ENCODE measurements at regions not wholly inside any gene's neighbourhood (a gene's known extent, or its start where the extent isn't known, plus 50 kb on each side); places are given as distances from the start of the nearest gene placed in this dataset.
A peak's percentile ranks its signal among the peaks of the same experiment; 100 is the strongest.

GRCh38 chr4:138561906-138562305 is 319.8 kb upstream of the SLC7A11 start:
- H3K4me3 ChIP-seq (ENCODE audit: control insufficient read depth in 1 of 2, extremely low read depth in 1 of 2, low read length in 1 of 2) = no peak overlapping the region
- no peak overlapping the region for H3K4me3 Mint-ChIP-seq
- 95% methylated on average over 14 of the region's 18 CpGs for WGBS (ENCODE audit: insufficient coverage)

DNA sequence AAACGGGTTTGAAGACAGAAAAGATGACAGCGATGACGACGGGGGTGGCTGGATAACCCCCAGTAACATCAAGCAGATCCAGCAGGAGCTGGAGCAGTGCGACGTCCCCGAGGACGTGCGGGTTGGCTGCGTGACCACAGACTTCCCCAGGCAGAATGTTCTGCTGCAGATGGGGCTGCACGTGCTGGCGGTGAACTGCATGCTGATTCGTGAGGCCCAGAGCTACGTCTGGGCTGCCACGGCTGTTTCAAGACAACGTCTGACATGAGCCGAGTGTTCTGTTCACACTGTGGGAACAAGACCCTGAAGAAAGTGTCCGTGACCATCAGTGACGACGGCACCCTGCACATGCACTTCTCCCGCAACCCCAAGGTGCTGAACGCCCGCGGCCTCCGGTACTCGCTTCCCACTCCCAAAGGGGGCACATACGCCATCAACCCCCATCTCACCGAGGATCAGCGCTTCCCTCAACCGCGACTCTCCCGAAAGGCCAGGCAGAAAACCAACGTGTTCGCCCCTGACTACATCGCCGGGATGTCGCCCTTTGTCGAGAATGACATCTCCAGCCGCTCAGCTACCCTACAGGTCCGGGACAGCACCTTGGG is 319.2 kb upstream of the SLC7A11 start:
- CTCF ChIA-PET = no interaction called here
- no peak overlapping the region for H3K27ac ChIP-seq (ENCODE audit: low read length)
- no peak for ATAC-seq (replicated peaks in 1 of 4)

More at GRCh38 chr4:138561906-138562305, 319.8 kb upstream of the SLC7A11 start:
- H3K36me3 ChIP-seq (ENCODE audit: control insufficient read depth in 2 of 2, extremely low read depth in 1 of 2, insufficient read depth in 1 of 2, low read length in 1 of 2) = no peaks in the 10 kb centered on the region
- no peaks in the 10 kb centered on the region for H3K4me1 Mint-ChIP-seq
- no peaks in the 10 kb centered on the region for H3K27me3 Mint-ChIP-seq
- DNase-seq (no peak), ATAC-seq (replicated peaks in 1 of 4) (no peak)
- H3K27ac ChIP-seq (ENCODE audit: low read length) = no peak overlapping the region
- H3K36me3 Mint-ChIP-seq = no peaks in the 10 kb centered on the region
- H3K27ac Mint-ChIP-seq = no peak overlapping the region
- ChIA-PET CTCF (no interaction called here), POLR2A (no interaction called here)
- H3K4me1 ChIP-seq (ENCODE audit: control insufficient read depth in 1 of 2, extremely low read depth in 1 of 2, insufficient read depth in 2 of 2, low read length in 2 of 2) = no peaks in the 10 kb centered on the region
- H3K27me3 ChIP-seq (replicated peaks in 1 of 2; ENCODE audit: control insufficient read depth in 2 of 2, extremely low read depth in 1 of 2, insufficient read depth in 2 of 2, low read length in 1 of 2) = no peaks in the 10 kb centered on the region
- peaks cover 0 to 2% (median 0%) of the 10 kb centered on the region in 3 donors for H3K9me3 Mint-ChIP-seq
- H3K9me3 ChIP-seq = no peaks in the 10 kb centered on the region

DNA sequence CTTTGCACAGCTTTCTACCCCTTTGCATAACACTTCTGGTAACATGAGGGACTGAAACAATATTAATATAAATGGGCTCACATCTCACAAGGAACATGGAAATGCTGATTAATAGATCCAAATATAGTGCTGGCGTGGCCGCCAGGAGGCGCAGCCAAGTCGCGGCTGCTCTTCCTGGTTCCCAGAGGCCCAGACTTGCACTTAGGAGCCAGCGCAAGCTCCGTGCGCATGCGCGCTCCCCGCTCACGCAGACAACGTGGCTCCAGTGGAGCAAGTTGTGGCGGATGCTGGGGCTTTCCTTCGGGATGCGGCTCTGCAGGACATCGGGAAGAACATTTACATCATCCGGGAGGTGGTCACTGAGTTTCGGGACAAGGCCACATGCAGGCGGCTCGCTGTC is 318.3 kb upstream of the SLC7A11 start:
- H3K27ac Mint-ChIP-seq = no peak overlapping the region
- Histone ChIP-seq H3K36me3 (ENCODE audit: control insufficient read depth in 2 of 2, extremely low read depth in 1 of 2, insufficient read depth in 1 of 2, low read length in 1 of 2) (no peaks in the 10 kb centered on the region), H3K27me3 (replicated peaks in 1 of 2; ENCODE audit: control insufficient read depth in 2 of 2, extremely low read depth in 1 of 2, insufficient read depth in 2 of 2, low read length in 1 of 2) (no peaks in the 10 kb centered on the region), H3K4me3 (ENCODE audit: control insufficient read depth in 1 of 2, extremely low read depth in 1 of 2, low read length in 1 of 2) (no peak overlapping the region), H3K9me3 (no peaks in the 10 kb centered on the region), H3K4me1 (ENCODE audit: control insufficient read depth in 1 of 2, extremely low read depth in 1 of 2, insufficient read depth in 2 of 2, low read length in 2 of 2) (no peaks in the 10 kb centered on the region), H3K27ac (ENCODE audit: low read length) (no peak overlapping the region)
- no peaks in the 10 kb centered on the region for H3K4me1 Mint-ChIP-seq
- ChIA-PET CTCF (no interaction called here), POLR2A (no interaction called here)
- peaks cover 0 to 2% (median 0%) of the 10 kb centered on the region in 3 donors for H3K9me3 Mint-ChIP-seq
- 83% methylated on average over 21 of the region's 21 CpGs for WGBS (ENCODE audit: insufficient coverage)
- DNase-seq (peak in 1 of 35 experiments; percentile 1), ATAC-seq (replicated peaks in 1 of 4) (no peak)
- no peaks in the 10 kb centered on the region for H3K27me3 Mint-ChIP-seq
- H3K36me3 Mint-ChIP-seq = no peaks in the 10 kb centered on the region
- H3K4me3 Mint-ChIP-seq = no peak overlapping the region

More for the DNA sequence above, 319.2 kb upstream of the SLC7A11 start:
- no peak overlapping the region for H3K4me3 Mint-ChIP-seq
- H3K4me1 ChIP-seq (ENCODE audit: control insufficient read depth in 1 of 2, extremely low read depth in 1 of 2, insufficient read depth in 2 of 2, low read length in 2 of 2) = no peaks in the 10 kb centered on the region
- no peaks in the 10 kb centered on the region for H3K27me3 ChIP-seq (replicated peaks in 1 of 2; ENCODE audit: control insufficient read depth in 2 of 2, extremely low read depth in 1 of 2, insufficient read depth in 2 of 2, low read length in 1 of 2)
- H3K9me3 ChIP-seq = no peaks in the 10 kb centered on the region
- no peaks in the 10 kb centered on the region for H3K27me3 Mint-ChIP-seq
- H3K9me3 Mint-ChIP-seq = peaks cover 0 to 2% (median 0%) of the 10 kb centered on the region in 3 donors
- DNase-seq = no peak
- POLR2A ChIA-PET = no interaction called here
- no peak overlapping the region for H3K27ac Mint-ChIP-seq
- H3K4me3 ChIP-seq (ENCODE audit: control insufficient read depth in 1 of 2, extremely low read depth in 1 of 2, low read length in 1 of 2) = no peak overlapping the region
- H3K4me1 Mint-ChIP-seq = no peaks in the 10 kb centered on the region
- WGBS (ENCODE audit: insufficient coverage) = 94% methylated on average over 25 of the region's 40 CpGs
- no peaks in the 10 kb centered on the region for H3K36me3 ChIP-seq (ENCODE audit: control insufficient read depth in 2 of 2, extremely low read depth in 1 of 2, insufficient read depth in 1 of 2, low read length in 1 of 2)
- no peaks in the 10 kb centered on the region for H3K36me3 Mint-ChIP-seq

DNA sequence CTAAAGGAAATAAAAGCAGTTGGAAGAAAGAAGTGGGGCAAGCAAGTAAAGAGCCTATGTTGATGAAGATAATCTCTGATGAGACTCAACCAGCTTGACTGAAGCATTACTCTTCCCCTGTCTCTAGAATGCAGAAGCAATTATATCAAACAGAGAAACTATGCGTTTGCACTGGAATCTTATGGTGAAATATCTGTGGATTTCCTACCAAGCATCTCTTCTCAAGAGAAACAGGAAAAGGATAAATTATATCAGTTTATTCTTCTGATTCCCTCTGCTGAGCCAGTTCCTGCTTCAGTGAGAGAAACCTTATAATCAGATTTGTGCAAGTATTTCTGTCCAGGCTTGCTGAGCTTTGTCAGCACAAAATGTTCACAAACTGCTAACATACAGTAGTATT is 316.7 kb upstream of the SLC7A11 start:
- no CpG with 5 or more reads among the region's 1 CpG for WGBS (ENCODE audit: insufficient coverage)
- Histone ChIP-seq H3K9me3 (no peaks in the 10 kb centered on the region), H3K4me3 (ENCODE audit: control insufficient read depth in 1 of 2, extremely low read depth in 1 of 2, low read length in 1 of 2) (no peak overlapping the region), H3K36me3 (ENCODE audit: control insufficient read depth in 2 of 2, extremely low read depth in 1 of 2, insufficient read depth in 1 of 2, low read length in 1 of 2) (no peaks in the 10 kb centered on the region), H3K27ac (ENCODE audit: low read length) (no peak overlapping the region), H3K27me3 (replicated peaks in 1 of 2; ENCODE audit: control insufficient read depth in 2 of 2, extremely low read depth in 1 of 2, insufficient read depth in 2 of 2, low read length in 1 of 2) (no peaks in the 10 kb centered on the region), H3K4me1 (ENCODE audit: control insufficient read depth in 1 of 2, extremely low read depth in 1 of 2, insufficient read depth in 2 of 2, low read length in 2 of 2) (no peaks in the 10 kb centered on the region)
- Mint-ChIP-seq H3K27ac (no peak overlapping the region), H3K4me3 (no peak overlapping the region), H3K27me3 (no peaks in the 10 kb centered on the region), H3K36me3 (no peaks in the 10 kb centered on the region), H3K9me3 (peaks cover 0 to 4% (median 0%) of the 10 kb centered on the region in 3 donors), H3K4me1 (no peaks in the 10 kb centered on the region)
- CTCF ChIA-PET = no interaction called here
- DNase-seq = no peak
- POLR2A ChIA-PET = no interaction called here
- no peak for ATAC-seq (replicated peaks in 1 of 4)

- Histone ChIP-seq H3K4me1 (ENCODE audit: control insufficient read depth in 1 of 2, extremely low read depth in 1 of 2, insufficient read depth in 2 of 2, low read length in 2 of 2) (no peaks in the 10 kb centered on the region), H3K27me3 (replicated peaks in 1 of 2; ENCODE audit: control insufficient read depth in 2 of 2, extremely low read depth in 1 of 2, insufficient read depth in 2 of 2, low read length in 1 of 2) (no peaks in the 10 kb centered on the region), H3K27ac (ENCODE audit: low read length) (no peak overlapping the region), H3K9me3 (no peaks in the 10 kb centered on the region), H3K4me3 (ENCODE audit: control insufficient read depth in 1 of 2, extremely low read depth in 1 of 2, low read length in 1 of 2) (no peak overlapping the region), H3K36me3 (ENCODE audit: control insufficient read depth in 2 of 2, extremely low read depth in 1 of 2, insufficient read depth in 1 of 2, low read length in 1 of 2) (no peaks in the 10 kb centered on the region)
- WGBS (ENCODE audit: insufficient coverage) = no CpG with 5 or more reads among the region's 1 CpG
- no peak overlapping the region for H3K27ac Mint-ChIP-seq
- POLR2A ChIA-PET = no interaction called here
- no peaks in the 10 kb centered on the region for H3K36me3 Mint-ChIP-seq
- no peaks in the 10 kb centered on the region for H3K4me1 Mint-ChIP-seq
- ATAC-seq (replicated peaks in 1 of 4) (no peak), DNase-seq (no peak)
- H3K4me3 Mint-ChIP-seq = no peak overlapping the region
- no peaks in the 10 kb centered on the region for H3K27me3 Mint-ChIP-seq
- CTCF ChIA-PET = no interaction called here
- peaks cover 3 to 4% (median 4%) of the 10 kb centered on the region in 3 donors for H3K9me3 Mint-ChIP-seq
Observed at GRCh38 chr4:138555584-138555983, 313.4 kb upstream of the SLC7A11 start.

DNA sequence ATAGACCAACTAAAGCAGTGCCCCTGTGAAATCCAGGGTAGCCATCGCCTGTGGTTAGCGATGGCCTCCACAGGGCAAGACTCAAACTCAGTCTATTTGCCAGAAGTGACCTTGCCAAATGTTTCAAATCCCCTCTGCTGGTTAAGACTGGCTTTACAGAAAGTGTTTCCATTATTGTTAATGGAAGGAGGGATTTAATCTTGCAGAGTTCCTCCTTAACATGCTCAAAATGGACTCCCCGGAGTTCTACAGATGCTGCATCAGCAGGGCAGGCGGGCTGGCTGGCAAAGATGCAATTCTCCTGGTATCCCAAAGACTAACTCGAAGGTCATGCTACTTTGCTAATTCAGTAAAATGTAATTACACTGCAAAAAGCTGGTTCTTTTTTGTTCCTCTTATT is 313.0 kb upstream of the SLC7A11 start:
- DNase-seq = no peak
- H3K4me3 Mint-ChIP-seq = no peak overlapping the region
- H3K9me3 Mint-ChIP-seq = peaks cover 3 to 4% (median 4%) of the 10 kb centered on the region in 3 donors
- POLR2A ChIA-PET = no interaction called here
- no peaks in the 10 kb centered on the region for H3K36me3 ChIP-seq (ENCODE audit: control insufficient read depth in 2 of 2, extremely low read depth in 1 of 2, insufficient read depth in 1 of 2, low read length in 1 of 2)
- H3K36me3 Mint-ChIP-seq = no peaks in the 10 kb centered on the region
- H3K27me3 ChIP-seq (replicated peaks in 1 of 2; ENCODE audit: control insufficient read depth in 2 of 2, extremely low read depth in 1 of 2, insufficient read depth in 2 of 2, low read length in 1 of 2) = no peaks in the 10 kb centered on the region
- no peak for ATAC-seq (replicated peaks in 1 of 4)
- H3K27ac Mint-ChIP-seq = no peak overlapping the region
- no peak overlapping the region for H3K27ac ChIP-seq (ENCODE audit: low read length)
- CTCF ChIA-PET = no interaction called here
- H3K4me1 ChIP-seq (ENCODE audit: control insufficient read depth in 1 of 2, extremely low read depth in 1 of 2, insufficient read depth in 2 of 2, low read length in 2 of 2) = no peaks in the 10 kb centered on the region
- no peaks in the 10 kb centered on the region for H3K4me1 Mint-ChIP-seq
- H3K4me3 ChIP-seq (ENCODE audit: control insufficient read depth in 1 of 2, extremely low read depth in 1 of 2, low read length in 1 of 2) = no peak overlapping the region
- no peaks in the 10 kb centered on the region for H3K9me3 ChIP-seq
- no peaks in the 10 kb centered on the region for H3K27me3 Mint-ChIP-seq
- 82% methylated on average over 4 of the region's 5 CpGs for WGBS (ENCODE audit: insufficient coverage)

All from T-cell (primary cell).